ENCODE measurements at regions not wholly inside any gene's neighbourhood (a gene's known extent, or its start where the extent isn't known, plus 50 kb on each side); places are given as distances from the start of the nearest gene placed in this dataset.

DNA sequence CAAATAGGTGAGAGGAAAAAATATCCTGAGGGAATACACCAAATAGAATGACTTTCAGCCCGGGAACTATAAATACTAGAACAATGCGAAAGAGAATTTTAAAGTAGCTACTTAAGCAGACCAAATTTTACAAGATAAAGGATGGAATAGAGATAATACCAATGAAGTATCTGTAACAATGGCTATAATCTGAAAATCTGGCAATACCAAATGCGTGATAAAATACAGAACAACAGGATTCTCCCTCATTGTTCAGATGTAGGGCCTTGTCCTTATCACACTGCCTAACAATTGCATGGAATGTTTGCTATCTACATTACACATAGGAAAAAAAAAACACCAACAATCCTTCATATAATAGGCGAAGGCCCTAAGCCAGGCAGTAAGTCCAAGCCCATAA is 815.4 kb upstream of the MDGA2 start:
- TF ChIP-seq, protein P1, sequence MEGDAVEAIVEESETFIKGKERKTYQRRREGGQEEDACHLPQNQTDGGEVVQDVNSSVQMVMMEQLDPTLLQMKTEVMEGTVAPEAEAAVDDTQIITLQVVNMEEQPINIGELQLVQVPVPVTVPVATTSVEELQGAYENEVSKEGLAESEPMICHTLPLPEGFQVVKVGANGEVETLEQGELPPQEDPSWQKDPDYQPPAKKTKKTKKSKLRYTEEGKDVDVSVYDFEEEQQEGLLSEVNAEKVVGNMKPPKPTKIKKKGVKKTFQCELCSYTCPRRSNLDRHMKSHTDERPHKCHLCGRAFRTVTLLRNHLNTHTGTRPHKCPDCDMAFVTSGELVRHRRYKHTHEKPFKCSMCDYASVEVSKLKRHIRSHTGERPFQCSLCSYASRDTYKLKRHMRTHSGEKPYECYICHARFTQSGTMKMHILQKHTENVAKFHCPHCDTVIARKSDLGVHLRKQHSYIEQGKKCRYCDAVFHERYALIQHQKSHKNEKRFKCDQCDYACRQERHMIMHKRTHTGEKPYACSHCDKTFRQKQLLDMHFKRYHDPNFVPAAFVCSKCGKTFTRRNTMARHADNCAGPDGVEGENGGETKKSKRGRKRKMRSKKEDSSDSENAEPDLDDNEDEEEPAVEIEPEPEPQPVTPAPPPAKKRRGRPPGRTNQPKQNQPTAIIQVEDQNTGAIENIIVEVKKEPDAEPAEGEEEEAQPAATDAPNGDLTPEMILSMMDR (IDR thresholded peaks at IDR 0.05; ENCODE audit: low read depth, low read length): no peak
- TF ChIP-seq, protein P2, sequence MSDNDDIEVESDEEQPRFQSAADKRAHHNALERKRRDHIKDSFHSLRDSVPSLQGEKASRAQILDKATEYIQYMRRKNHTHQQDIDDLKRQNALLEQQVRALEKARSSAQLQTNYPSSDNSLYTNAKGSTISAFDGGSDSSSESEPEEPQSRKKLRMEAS (IDR thresholded peaks at IDR 0.05; ENCODE audit: low read depth, low read length): no peak
- no peak for TF ChIP-seq POLR2A (IDR thresholded peaks at IDR 0.05; ENCODE audit: extremely low read depth, insufficient read length)
